ENCODE measurements at regions not wholly inside any gene's neighbourhood (a gene's known extent, or its start where the extent isn't known, plus 50 kb on each side); places are given as distances from the start of the nearest gene placed in this dataset.
"Not testable (repeated sequence)": the region's sequence is repeated elsewhere in the genome, so short reads cannot be mapped to it uniquely, and the experiment has no call there.

DNA sequence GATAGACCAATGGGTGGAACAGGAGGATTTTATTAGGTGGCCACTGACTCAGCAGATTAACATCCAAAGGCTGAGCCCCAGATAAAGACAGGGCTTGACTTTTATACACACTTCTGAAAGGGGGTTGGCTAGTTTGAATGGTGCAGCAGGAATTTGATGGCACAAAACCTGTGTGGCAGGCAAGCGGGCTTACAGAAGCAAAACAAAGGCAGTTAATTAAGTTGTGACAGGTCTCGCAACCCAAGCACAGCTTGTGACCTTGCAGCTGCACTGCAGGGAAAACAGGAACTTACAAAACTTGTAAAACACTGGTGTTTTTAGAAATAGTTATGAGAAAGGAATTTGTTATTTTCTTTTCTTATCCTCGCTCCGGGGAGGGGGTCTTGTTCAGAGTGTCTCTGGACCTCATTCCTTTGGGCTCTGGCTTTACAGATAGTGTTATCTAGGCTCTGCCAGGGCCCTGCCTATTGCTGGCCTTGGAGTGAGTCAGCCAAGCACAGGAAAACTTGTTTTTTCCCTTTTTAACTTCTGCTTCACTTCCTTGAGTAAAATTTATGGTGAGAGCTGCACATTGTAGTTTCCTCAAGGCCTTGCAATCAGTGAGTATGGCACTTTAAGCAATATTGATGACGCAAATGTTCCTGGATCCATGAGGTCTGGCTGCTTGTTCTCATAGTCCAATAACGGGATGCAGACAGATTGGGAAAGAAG is 457.1 kb downstream of the TGIF2LY start:
- H3K27ac ChIP-seq; H3K9me3 ChIP-seq; H3K27me3 ChIP-seq; H3K4me3 ChIP-seq; intact Hi-C loops (cut with DNase I; ENCODE audit: low total_unique reads); in situ Hi-C loops (cut with MboI; ENCODE audit: low sequenced_read_pairs in 4 of 4); H3K4me1 ChIP-seq; H3K36me3 ChIP-seq; ATAC-seq: not testable (repeated sequence)
- DNase-seq = peak in 1 of 2 donors; percentile 11
